ENCODE measurements at regions not wholly inside any gene's neighbourhood (a gene's known extent, or its start where the extent isn't known, plus 50 kb on each side); places are given as distances from the start of the nearest gene placed in this dataset.

GRCh38 chr16:62863139-62863538 is 826.9 kb upstream of the CDH8 start:
- DNase-seq (ENCODE audit: low read depth in 1 of 2, low spot score in 1 of 2): no peak
- TF ChIP-seq, protein P1, sequence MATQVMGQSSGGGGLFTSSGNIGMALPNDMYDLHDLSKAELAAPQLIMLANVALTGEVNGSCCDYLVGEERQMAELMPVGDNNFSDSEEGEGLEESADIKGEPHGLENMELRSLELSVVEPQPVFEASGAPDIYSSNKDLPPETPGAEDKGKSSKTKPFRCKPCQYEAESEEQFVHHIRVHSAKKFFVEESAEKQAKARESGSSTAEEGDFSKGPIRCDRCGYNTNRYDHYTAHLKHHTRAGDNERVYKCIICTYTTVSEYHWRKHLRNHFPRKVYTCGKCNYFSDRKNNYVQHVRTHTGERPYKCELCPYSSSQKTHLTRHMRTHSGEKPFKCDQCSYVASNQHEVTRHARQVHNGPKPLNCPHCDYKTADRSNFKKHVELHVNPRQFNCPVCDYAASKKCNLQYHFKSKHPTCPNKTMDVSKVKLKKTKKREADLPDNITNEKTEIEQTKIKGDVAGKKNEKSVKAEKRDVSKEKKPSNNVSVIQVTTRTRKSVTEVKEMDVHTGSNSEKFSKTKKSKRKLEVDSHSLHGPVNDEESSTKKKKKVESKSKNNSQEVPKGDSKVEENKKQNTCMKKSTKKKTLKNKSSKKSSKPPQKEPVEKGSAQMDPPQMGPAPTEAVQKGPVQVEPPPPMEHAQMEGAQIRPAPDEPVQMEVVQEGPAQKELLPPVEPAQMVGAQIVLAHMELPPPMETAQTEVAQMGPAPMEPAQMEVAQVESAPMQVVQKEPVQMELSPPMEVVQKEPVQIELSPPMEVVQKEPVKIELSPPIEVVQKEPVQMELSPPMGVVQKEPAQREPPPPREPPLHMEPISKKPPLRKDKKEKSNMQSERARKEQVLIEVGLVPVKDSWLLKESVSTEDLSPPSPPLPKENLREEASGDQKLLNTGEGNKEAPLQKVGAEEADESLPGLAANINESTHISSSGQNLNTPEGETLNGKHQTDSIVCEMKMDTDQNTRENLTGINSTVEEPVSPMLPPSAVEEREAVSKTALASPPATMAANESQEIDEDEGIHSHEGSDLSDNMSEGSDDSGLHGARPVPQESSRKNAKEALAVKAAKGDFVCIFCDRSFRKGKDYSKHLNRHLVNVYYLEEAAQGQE (IDR thresholded peaks at IDR 0.05; ENCODE audit: insufficient replicate concordance, low read depth): no peak
- TF ChIP-seq SPI1 (IDR thresholded peaks at IDR 0.05; ENCODE audit: borderline replicate concordance, low read depth): peak; percentile 31; the same call in 1 of the 2 replicates
- Histone ChIP-seq H3K27ac (replicated peaks) (no peak overlapping the region), H3K27me3 (ENCODE audit: insufficient read depth, poor library complexity, severe bottlenecking) (no peaks in the 10 kb centered on the region), H3K4me3 (replicated peaks; ENCODE audit: insufficient read depth, low read length) (no peak overlapping the region)

DNA sequence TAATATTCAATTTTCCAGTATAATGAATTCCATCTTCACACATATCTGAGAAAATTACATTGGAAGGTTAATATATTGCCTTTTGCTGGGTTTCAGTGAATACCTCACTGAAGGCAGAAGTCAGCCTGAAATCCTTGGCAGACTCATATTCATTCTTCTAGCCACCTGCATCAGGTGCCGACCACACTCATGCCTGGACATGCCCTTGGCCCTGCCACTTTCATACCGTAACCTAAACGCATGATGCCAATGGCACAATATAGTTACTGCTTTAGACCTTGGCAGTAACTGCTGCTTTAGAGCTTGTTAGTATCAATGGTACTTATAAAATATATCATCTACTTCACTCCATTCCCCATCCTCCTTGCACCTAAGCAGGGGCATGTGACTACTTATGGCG is 817.6 kb upstream of the CDH8 start:
- DNase-seq (ENCODE audit: low read depth in 1 of 2, low spot score in 1 of 2): no peak
- TF ChIP-seq SPI1 (IDR thresholded peaks at IDR 0.05; ENCODE audit: borderline replicate concordance, low read depth): no peak
- TF ChIP-seq POLR2AphosphoS5 (IDR thresholded peaks at IDR 0.05; ENCODE audit: low read depth): no peak
- H3K27ac ChIP-seq (replicated peaks): no peak overlapping the region
- no peaks in the 10 kb centered on the region for H3K27me3 ChIP-seq (ENCODE audit: insufficient read depth, poor library complexity, severe bottlenecking)
- no peak overlapping the region for H3K4me3 ChIP-seq (replicated peaks; ENCODE audit: insufficient read depth, low read length)

DNA sequence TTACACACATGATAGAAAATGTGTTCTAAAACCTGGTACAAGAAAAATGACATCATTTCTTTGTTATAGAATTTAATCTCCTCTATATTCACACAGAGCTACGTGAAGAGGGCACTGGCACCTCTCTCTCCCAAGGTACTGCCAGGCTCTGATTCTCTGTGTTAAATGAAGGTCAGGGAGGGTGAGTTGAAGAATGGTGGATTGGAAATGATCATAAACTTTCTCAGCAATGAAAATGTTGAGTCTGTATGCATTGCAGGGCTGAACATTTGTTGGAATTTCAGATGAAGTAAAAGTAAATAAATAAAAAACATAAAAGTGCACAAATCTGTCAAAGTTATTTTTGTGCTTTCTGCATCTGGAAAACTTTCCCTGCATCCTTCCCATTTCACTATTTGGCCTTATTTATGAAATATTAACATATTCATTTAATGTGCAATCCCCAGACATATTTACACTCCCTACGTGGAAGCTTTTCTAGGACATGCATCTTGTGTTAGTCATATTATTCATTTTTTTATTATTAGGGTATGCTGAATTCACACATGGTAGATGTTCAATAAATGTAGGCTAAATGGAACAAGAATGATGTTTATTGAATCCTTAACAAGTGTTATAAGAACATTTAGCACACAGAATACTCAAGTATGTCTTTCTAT is 810.3 kb upstream of the CDH8 start:
- TF ChIP-seq SPI1 (IDR thresholded peaks at IDR 0.05; ENCODE audit: borderline replicate concordance, low read depth) (no peak), CTCF (IDR thresholded peaks at IDR 0.05; ENCODE audit: insufficient read depth, low read length) (no peak), GABPA (IDR thresholded peaks at IDR 0.05; ENCODE audit: low read depth) (no peak), POLR2AphosphoS5 (IDR thresholded peaks at IDR 0.05; ENCODE audit: low read depth) (no peak)
- TF ChIP-seq, protein P1 (IDR thresholded peaks at IDR 0.05; ENCODE audit: insufficient replicate concordance, low read depth): no peak
- Histone ChIP-seq H3K27ac (replicated peaks) (no peak overlapping the region), H3K4me3 (replicated peaks; ENCODE audit: insufficient read depth, low read length) (no peak overlapping the region), H3K27me3 (ENCODE audit: insufficient read depth, poor library complexity, severe bottlenecking) (no peaks in the 10 kb centered on the region)
- DNase-seq (ENCODE audit: low read depth in 1 of 2, low spot score in 1 of 2): no peak

- Histone ChIP-seq H3K27ac (replicated peaks) (no peak overlapping the region), H3K4me3 (replicated peaks; ENCODE audit: insufficient read depth, low read length) (no peak overlapping the region), H3K27me3 (ENCODE audit: insufficient read depth, poor library complexity, severe bottlenecking) (no peaks in the 10 kb centered on the region)
- no peak for DNase-seq (ENCODE audit: low read depth in 1 of 2, low spot score in 1 of 2)
- TF ChIP-seq, protein P1 (IDR thresholded peaks at IDR 0.05; ENCODE audit: insufficient replicate concordance, low read depth): no peak
- TF ChIP-seq SPI1 (IDR thresholded peaks at IDR 0.05; ENCODE audit: borderline replicate concordance, low read depth): no peak
- no peak for TF ChIP-seq POLR2AphosphoS5 (IDR thresholded peaks at IDR 0.05; ENCODE audit: low read depth)
- no peak for TF ChIP-seq GABPA (IDR thresholded peaks at IDR 0.05; ENCODE audit: low read depth)
- TF ChIP-seq CTCF (IDR thresholded peaks at IDR 0.05; ENCODE audit: insufficient read depth, low read length): no peak
Observed at GRCh38 chr16:62832214-62832613, 796.0 kb upstream of the CDH8 start.

Data from HL-60 (cell line).